KBM-7 (cell line): ENCODE measurements at regions not wholly inside any gene's neighbourhood (a gene's known extent, or its start where the extent isn't known, plus 50 kb on each side); places are given as distances from the start of the nearest gene placed in this dataset.

Source experiments
- DNase-seq: peaks from one replicate; pipeline ENCODE4 v3.0.0-alpha.2; 2015
- in situ Hi-C: fragments of 300-500 bp; cut with MboI; formaldehyde crosslinking; loops from 2 replicates; pipeline ENCODE4 v1.14.3; 2020; ENCODE audit warnings: low sequenced_read_pairs, low pct_unique_long_range_greater_than_20kb, mixed read lengths

DNA sequence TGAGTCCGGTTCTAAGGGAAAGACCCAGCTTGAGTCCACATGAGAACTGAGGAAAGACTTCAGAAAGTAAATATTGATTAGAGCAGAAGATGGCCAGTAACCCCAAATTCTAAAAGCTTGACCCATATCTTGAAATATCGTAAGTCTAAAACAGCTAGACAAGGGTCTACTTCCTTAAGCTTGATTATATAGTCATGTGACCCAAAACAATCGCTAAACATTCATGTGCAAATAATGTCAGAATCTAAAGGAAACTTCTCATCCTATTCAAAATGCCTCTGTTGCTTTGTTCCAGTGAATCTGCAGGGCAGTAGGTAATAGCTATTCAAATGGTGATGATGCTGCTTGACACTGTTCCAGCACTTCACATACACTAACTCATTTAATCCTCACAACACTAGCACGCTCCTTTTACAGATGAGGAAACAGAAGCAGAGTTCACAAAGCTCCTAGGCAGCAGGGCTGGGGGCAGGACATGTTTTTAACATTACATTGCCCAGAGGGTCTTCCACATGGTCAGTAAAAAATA is 52.6 kb downstream of the TCF20 start:
- in situ Hi-C loops = no loop called here
- no peak for DNase-seq

DNA sequence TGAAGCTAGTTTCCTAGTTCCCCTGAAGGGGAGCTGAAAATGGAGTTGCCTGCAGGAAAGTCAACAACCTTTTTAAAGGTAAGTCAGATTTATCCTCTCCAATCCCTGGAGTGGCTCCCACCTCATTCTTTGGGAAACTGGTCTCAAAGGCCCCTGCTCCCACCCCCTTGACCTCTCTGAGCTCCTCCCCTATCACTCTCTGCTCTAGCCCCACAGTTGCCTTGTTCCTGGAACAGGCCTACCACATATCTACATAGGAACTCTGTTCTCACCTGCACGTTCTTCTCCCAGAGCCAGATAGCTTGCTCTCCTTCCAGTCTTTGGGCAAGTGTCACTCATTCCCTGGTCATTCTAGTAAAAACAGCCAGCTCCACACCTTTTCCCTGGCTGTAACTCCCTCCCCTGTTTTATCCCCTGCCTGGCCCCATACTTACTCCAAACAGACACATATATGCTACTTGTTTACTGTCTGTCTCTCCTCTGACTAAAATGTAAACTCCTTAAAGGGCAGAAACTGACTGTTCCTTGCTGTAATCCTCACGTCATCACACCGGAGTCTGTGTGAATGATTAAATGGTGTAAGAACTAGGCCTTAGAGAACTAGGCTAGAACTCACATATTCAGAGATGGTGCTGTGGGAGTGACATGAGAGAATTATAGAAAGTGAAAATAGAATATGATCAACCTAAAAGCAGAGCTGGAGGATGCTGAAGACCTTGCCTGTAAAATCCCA is 53.3 kb downstream of the TCF20 start:
- no peak for DNase-seq
- in situ Hi-C loops = no loop called here

DNA sequence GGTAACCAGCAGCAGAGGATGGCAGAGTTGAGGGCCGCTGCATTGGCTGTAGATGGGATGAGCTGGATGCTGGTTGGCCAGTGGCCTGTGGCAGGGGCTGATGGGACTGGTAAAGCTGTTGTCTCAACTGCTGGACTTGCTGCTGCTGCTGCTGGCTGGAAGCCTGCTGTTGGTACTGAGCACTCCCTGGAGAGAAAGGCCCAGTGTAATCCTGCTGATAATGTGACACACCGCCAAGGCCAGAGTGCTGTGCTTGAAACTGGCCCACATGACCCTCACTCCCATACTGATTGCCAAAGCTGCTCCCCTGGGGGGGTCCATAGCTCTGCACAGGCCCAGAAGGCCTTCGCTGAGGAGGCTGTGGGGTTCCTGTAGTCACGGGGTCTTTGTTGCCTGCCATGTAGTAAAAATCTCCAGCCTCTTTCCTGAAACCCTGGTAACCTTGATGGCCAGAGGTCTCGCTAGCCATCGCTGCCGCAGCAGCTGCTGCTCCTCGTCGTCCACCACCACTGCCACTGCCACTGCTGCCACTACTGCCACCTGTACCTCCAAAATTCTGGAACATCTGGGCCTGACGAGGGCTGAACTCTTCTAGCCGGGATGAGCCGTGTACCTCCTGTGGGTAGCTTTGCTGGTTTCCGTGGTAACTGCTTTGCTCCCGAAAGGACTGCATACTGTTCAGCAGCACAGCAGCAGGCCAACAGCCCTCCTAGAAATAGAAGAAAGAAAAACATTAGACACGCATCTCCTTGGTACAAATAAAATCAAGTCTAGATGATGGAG is 55.6 kb downstream of the TCF20 start:
- in situ Hi-C loops = no loop called here
- no peak for DNase-seq

DNA sequence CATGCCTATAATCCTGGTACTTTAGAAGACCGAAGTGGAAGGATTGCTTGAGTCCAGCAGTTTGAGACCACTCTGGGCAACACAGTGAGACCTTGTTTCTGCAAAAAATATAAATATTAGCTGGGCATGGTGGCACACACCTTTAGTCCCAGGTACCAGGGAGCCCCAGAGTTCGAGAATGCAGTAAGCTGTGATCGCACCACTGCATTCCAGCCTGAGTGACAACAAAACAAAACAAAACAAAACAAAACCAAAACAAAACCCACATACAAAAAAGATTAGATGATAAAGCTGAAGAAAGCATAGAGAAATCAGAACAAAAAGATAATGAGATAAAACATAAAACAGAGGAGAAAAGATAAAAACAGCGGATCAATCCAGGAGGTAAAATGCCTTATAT is 62.1 kb downstream of the TCF20 start:
- in situ Hi-C loops = no loop called here
- no peak for DNase-seq

DNA sequence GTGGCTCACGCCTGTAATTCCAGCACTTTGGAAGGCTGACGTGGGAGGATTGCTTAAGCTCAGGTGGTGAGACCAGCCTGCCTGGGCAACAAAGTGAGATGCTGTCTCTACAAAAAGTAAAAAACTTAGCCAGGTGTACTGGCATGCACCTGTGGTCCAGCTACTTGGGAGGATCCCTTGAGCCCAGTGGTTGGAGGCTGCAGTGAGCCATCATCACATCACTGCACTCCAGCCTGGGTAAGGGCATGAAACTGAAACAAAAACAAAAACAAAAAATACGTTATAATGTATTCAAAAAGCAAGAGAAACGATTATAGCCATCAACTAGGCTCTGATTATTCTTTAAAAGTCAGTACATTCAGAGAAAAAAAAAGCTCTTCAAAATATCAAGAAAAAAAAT is 62.5 kb downstream of the TCF20 start:
- in situ Hi-C loops = no loop called here

DNA sequence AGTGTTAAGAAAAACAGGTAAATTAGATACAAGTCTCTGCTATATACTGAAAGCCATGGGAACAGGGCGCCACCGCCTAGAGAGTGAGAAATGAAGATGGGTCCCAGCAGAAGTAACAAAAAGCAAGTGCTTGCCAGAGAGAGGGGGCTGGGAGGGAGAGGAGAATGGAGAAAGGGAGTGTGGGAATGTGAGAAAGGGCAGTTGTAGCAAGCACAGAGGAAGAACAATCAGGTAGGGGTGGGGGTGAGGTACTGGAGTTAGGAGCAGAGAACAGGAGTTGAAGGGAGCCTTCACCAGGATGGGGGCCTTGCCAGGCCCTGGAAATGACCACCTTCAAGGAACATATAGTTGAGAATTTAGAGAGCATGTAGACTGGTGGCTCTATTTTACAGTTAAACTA is 66.8 kb downstream of the TCF20 start:
- no peak for DNase-seq
- in situ Hi-C loops = no loop called here

More for the DNA sequence above, 62.5 kb downstream of the TCF20 start:
- no peak for DNase-seq

DNA sequence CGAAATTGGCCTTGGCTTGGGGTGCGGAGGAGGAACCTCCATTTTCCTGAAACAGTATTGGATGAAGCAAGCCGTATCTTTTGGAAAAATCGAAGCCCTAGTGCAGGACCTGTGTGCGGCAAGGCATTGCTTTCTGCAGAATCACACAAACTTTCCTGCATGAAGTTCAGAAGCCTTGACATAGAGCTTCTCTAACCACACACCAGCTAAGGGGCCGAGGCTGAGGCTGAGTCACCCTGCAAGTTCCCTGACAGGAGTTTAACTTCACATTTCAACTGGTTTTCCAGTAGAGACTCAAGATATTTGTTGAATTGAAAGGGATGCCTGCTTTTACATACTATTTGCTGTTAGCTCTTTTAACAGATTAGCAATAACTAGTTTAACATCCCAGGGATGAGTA is 67.8 kb downstream of the TCF20 start:
- in situ Hi-C loops = no loop called here
- DNase-seq = no peak

DNA sequence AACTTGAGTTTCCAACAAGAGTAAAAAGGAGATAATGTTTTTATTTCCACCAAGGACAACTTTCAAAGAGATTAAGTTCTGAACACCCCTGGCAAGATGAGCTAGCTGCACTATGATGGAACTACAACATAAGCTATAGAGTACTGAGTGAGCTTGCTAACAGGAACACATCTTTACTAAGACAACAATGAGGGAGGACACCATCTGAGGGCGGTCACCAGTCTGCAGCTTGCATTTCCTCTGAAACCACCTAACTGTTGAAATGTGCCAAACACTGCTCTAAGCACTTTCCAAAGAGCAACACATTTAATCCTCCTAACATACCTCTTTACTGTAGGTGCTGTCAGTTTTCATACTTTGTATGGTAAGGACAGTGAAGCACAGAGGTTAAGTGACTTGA is 68.4 kb downstream of the TCF20 start:
- in situ Hi-C loops = no loop called here
- DNase-seq = no peak

DNA sequence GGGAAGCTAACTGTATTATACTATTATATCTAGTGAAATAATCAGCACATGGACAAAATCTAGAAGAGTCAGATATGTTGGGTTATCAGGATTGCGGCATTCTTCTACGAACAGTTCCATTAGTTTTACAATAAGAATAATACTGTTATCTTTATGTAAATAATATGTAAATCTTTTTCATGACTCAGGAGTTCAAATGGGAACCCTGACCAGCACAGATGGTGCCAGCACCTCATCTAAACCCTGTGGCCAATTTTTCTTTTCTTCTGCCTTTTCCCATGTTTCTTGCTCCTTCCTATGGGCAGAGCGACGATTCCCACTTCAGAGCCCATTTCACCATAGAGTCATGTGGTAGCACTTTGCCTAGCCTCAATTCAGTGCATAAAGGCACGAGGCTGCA is 68.4 kb upstream of the CYP2D6 start:
- no peak for DNase-seq
- in situ Hi-C loops = no loop called here

DNA sequence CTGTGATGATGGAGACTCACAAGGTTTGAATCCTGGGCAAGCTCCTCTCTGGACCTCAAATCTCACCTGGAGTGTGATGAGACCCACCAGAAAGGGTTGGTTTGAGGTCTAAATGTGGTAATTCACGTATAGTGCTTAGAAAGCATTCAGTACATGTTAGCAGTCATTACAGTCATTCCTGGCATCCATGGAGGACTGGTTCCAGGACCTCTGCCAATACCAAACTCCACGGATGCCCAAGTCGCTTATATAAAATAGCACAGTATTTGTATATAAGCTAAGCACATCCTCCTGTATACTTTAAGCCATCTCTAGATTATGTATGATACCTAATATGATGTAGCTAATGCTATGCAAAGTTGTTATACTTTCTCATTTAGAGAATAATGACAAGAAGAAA is 67.6 kb upstream of the CYP2D6 start:
- in situ Hi-C loops = no loop called here
- DNase-seq = no peak

DNA sequence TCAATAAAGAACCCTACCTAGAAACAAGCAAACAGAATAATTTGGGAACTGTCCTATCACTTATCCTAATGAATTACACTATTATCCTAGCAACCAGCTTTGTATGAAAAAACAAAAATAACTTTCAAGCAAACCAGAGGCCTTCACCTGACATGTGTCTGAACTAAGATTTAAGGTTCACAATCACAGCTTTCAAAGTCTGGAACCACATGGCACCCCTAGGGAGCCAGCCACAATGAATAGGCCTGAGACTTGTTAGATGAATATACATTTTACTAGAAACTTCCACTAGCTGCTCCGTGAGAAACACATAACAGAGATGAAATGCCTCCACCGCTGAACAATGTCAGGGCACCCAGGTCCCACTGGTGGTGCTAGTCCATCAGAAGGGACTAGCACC is 65.8 kb upstream of the CYP2D6 start:
- no peak for DNase-seq
- in situ Hi-C loops = no loop called here

DNA sequence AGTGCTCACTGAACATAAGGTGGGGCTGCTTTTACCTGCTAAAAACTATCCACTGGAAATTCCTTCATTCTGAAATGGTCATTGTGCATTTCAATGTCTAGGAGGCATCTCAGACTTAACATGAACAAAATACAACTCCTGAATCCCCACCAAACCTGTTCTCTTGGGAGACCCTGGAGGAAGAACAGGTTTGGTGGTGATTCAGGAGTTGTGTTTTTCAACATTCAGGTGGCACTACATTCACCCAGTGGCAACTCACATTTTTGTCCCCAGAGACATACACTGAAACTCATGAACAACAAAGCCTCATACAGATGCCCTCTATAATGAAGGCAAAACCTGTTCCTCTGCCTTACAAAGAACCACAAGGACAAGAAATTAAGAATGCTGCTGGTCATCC is 64.3 kb upstream of the CYP2D6 start:
- in situ Hi-C loops = no loop called here
- DNase-seq = no peak

DNA sequence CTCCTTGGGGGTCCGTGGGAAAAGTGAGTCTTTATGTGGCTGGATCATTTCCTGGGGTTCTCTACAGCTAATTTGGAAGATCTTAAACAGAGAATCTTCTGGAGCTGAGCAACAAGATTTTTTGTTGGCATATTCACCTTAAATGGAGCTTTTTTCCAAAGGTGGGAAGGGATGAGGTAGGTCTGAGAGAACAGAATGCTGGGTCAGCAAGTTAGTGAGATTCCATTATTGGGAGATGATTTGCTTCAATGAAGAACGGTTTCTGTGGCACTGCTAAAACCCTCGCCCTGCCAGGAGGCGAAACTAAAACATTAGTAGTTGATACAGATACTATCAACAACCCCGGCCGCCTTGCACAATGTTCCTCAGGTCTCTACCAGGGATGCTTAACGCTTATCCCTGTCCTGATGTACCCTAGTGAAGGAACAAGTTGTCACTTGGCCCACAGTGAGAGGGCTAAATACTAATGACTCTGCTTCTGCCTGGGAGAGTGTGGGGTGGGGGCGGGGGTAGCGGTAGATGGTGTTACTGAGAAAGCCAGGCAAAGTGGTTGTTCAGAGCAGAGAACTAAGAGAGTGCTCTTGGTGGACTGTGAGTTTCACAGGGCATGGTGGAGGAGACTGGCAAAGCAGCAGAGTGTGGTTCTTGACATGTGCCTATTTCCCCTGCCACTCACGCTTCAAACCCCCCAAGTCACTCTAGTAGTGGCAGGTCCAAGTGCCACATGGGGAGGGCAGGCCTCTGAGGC is 63.7 kb upstream of the CYP2D6 start:
- no peak for DNase-seq
- in situ Hi-C loops = no loop called here

DNA sequence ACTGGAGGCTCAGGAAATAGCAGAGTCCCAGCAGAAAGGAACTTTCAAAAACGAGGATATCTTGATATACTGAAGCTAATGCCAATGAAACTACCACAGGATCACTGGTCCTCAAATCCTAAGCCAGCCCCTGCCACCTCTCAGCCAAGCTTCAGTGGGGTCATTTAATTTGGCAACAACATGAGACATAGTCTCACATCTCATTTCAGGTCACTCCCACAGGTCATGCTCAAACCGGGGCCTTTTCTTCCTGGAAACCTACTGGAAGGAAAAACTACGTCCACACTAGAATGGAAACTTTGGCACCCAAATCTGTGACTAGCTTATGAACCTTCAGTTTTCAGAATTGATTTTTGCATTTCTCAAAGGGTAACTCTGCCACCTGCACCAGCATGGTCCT is 61.9 kb upstream of the CYP2D6 start:
- in situ Hi-C loops = no loop called here
- DNase-seq = no peak

DNA sequence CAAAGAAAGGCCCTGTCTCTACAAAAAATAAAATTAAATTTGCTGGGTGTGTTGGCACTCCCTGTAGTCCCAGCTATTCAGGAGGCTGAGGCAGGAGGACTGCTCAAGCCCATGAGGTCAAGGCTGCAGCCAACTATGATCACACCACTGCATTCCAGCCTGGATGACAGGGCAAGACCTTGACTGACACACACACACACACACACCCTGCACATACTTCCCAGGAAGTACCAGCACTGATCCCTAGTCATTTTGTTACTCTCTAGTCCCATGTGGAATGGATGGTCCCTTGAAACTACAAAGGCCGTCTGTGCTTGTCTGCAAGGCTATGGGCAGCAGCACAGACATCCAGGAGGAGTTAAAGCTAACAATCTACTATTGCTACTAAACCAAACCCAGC is 59.7 kb upstream of the CYP2D6 start:
- in situ Hi-C loops = no loop called here
- DNase-seq = no peak

DNA sequence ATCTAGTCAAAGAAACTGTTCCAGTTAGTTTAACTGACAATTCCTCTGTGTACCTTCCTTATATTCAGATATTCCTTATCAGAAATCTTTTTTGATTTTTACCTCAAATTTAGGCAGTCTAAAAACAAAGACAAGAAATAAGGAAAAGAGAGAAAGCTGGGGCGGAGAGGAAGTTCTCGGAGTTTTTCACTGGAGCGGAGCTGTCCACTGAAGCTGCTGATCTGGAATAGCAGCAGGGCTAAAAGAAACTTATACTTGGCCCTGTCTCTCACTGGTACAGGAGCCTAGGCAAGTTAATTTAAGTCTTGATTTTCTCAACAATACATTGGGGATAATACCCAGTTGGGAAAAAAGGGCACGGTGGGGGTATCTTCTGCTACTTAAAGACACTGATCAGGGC is 59.2 kb upstream of the CYP2D6 start:
- DNase-seq = no peak
- in situ Hi-C loops = no loop called here

DNA sequence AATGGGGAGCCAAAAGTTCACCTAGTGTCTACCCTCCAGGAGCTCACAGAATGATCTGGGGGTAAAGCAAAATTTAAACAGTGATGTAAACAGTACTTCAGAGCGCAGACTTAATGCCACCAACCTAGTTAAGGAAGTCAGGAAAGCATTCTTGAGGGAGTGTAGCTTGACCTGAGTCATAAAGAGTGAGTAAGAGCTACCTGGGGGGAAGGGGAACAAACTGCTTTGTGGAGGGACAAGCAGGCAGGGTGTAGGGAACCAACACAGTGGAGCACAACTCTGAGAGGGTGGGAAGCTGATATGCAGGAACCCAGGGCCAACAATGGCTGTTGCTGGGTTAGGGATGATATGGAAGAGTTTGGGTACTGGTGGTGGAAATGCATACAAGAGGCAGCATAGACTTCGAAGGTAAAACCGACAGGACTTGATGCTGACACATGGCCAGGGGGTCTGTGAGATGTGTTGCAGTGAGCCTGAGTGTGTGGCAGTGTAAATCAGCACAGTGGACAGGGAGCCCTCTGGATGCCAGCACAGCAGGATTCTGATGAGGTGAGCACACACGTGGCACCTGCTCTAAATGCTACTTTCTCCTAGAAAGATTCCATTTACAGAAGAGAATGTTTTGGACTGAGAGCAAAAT is 58.3 kb upstream of the CYP2D6 start:
- DNase-seq = peak; percentile 13
- in situ Hi-C loops = no loop called here

DNA sequence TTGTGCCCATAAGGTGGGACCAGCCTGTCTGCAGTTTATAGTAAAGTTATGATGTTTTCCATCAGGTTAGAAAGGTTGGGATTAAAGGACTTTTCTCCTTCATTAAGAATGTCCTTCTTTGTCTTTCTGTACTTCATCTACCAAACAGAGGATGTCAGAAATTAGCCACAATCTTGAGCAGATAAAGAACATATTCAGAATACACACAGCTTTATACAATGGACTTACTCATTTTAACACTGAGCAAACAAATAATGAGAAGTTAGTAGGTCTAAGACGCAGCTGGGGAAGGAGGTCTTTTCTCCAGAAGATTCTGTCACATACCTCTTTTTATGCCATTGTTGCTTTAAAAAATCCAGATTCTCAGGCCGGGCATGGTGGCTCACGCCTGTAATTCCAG is 57.0 kb upstream of the CYP2D6 start:
- in situ Hi-C loops = no loop called here
- DNase-seq = no peak

DNA sequence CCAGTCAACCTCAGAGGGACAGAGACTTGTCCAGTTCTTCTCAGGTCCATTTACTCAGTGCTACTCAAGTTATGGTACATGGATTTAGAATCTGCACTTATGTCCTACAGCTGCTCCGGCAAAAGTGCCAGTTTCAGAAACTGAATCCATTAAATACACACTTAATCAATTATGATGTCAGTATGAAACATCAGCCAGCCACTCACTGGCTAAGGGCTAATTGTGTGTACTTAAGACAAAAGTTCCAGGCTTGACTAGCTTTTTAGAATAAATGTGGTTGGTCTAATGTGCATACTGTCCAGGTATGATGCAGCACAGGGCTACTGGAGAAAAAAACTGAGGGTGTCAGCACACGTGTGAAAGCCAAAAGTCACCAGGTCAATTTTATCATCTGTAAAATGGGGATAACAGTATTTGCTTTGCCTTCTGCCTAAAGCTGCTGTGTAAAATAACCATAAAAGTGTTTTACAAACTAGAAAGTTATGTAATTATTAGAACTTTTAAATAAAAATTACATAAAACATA is 55.4 kb upstream of the CYP2D6 start:
- DNase-seq = no peak
- in situ Hi-C loops = no loop called here
